ENCODE measurements at regions not wholly inside any gene's neighbourhood (a gene's known extent, or its start where the extent isn't known, plus 50 kb on each side); places are given as distances from the start of the nearest gene placed in this dataset.

DNA sequence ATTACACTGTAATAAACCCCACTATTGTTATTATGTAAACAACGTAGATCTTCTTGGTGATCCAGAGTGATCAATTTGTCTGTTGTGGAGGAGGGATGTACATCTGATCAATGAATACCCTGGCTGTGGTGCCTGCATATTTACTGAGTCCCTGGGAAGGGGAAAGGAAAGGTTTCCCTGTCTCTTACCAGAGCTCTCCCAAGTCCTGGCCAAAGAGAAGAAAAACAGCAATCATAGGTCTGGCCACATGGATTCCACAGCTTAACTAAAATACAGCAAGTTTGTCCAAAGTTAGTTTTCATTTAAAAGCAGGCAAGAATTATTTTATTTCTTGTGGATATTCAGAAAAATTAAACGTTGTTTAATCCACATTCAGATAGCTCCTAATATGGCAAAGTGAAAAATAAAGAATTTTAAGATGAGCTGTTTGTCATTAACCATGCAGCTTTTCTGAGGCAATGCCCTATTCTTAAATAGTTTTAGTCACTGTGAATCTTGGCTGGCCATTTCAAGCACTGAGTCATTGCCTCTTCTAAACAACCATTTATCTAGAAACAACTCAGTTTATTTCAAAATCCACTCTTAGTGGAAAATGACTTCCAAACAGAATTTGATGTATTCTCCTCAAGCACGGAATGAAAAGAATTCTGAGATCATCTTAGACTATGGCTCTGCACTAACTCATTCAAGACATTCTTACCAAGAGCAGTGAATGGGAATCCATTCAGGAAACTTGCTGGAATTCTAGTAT, 1004.4 kb upstream of the CDH2 start:
- peak; percentile 97 for DNase-seq

DNA sequence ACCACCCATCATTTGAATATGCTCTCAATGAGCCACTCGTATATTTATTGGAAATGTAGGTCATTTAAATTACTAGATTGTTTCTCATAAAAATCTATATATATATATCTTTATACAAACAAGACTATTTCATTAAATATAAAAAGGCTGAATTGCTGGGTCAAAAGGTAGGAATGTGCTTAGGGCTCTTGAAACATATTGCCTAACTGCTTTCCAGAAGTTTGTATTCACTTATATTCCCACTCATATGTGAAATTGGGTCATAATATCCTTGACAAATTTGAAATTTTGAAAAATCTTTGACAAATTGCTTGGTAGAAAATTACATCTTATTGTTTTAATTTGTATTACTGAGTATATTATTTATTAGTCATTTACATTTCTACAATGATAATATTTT, 999.8 kb upstream of the CDH2 start:
- no peak for DNase-seq

GRCh38 chr18:29174891-29175290, 998.0 kb upstream of the CDH2 start:
- no peak for DNase-seq

GRCh38 chr18:29172756-29173067, 995.8 kb upstream of the CDH2 start:
- no peak for DNase-seq

- peak; percentile 83 for DNase-seq
These were observed 995.2 kb upstream of the CDH2 start for GRCh38 chr18:29171892-29172755.

- no peak for DNase-seq
These were observed 992.7 kb upstream of the CDH2 start for GRCh38 chr18:29169599-29169998.

GRCh38 chr18:29164993-29165599, 988.2 kb upstream of the CDH2 start:
- DNase-seq: peak; percentile 95

DNA sequence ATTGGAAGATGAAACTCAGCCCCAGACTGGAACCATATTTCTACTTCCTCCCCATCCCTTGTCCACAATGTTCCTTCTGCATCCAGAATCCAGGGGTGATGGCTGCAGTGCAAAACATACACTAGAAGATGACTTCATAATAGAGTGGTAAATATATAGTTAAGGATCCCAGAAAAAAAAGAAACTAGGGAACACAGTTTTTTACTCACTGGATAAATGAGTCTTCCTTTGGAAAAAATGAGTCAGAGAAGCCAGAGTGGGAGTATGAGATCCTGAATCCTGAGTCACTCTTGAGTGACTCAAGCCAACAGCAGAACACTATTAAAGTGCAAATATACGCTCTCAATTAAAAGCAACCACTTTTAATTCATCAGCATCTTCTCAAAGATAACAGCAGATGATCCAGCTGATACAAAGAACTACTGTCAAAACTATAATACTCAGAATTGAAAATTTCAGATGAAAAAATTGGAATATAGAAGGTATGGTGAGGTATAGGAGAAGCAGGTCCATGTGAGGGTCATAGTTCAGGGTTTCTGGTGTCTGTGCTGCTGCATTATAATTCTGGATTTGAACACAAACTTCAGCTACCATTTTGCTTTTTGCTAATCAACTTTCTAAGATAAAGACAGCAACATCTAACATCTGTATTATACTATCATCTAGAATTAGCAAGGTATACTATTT, 987.2 kb upstream of the CDH2 start:
- DNase-seq: peak; percentile 97

DNA sequence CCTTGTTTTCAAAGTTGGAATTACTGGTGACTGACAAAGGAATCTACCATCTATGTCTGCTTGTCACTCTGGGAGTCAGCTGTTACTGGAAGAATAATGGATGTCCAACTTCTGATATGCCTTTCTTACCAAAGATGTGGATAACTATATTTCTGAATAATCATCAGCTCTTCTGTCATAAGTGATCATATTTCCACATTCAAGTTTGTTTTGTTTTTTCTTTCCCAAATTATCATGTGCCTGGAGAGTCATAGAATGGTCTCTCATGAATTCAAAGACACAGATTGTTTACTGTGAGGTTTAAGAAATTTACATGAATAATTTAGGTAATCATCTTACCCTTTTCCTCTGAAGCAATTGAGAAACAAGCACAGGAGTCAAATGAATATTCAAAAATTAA, 986.7 kb upstream of the CDH2 start:
- no peak for DNase-seq

GRCh38 chr18:29161429-29161828, 984.5 kb upstream of the CDH2 start:
- no peak for DNase-seq

DNA sequence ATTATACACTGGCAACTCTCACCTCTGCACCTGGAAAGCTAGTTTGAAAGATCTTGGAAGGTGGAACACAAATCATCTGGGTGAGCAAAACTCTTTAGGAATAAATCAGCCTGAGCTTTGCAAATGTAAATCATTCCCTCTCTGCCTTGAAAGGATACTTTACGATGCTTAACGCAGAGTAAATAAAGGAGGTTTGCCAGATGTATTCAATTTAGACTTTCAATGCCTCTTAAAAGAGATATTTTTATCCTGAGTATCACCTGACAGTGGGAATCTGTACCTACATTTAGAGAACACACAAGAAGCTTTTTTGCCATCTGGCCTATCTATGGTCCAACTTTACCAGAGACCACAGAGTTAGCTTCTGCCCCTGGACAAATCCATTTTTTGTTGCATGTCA, 983.2 kb upstream of the CDH2 start:
- peak; percentile 78 for DNase-seq

DNA sequence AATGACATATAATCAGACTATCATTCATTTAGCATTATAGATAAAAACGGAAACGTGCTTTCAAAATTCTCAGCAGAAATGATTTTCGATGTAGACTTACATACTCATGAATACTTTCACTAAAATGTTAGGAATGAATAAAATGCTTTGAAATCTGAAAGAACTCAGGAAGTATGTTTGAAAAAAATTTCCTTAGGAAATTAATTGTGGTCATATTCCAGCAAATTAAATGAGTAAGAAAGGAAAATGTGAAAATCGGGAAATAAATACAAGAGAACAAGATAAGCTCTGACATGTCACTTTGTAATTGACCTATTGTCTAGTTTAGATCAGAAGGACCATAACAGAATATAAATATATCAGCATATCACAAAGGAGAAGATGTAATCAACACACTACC, 981.0 kb upstream of the CDH2 start:
- no peak for DNase-seq

DNA sequence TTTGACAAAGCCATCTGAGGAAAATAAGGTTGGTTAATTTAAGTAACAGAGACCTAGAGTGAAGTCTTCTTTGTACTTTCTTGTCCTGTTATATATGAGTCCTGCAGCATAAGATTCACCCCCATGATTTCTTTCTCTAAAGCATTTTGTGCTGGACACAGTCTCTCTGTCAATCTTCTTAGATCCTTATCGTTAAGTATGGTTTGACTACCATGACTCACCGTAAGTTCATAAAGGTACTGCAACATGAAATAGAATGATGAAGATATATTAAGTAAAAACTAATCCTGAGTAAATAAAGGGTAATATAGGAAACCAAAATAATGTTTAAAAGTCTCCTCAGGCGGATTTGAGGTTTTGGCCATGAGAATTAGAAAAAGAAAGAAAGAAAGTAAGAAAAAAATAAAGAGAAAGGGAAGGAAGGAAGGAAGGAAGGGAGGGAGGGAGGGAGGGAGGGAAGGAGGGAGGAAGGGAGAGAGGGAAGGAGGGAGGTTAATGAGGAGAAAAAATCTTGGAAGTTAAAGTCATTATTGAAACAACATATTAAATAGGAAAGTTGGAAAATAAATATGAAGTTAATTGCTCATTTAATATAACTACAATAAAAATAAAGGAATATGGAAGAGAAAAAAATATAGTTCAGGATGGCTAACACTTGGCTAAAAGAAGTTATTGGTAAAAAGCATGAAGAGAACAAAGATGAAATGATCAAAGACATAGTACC, 980.3 kb upstream of the CDH2 start:
- no peak for DNase-seq

DNA sequence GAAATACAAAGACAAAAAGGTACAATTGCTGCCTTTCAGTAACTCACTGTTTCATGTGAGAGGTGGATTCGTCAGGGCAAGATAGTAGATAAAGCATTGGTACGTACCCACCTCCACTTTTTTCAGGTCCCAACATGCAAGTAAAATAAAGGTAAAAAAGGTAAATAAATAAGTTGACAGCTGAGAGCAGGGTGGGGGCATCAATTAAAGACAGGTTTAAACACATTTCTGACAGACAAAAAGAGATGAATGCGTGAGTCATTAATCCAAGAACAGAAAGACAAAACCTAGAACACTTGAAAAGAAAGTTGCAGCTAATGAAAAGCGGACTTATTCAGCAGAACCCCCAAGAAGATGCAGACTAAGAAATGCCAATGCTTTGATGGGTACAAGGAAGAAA, 979.6 kb upstream of the CDH2 start:
- no peak for DNase-seq

GRCh38 chr18:29154758-29155725, 978.1 kb upstream of the CDH2 start:
- DNase-seq: peak; percentile 97

DNA sequence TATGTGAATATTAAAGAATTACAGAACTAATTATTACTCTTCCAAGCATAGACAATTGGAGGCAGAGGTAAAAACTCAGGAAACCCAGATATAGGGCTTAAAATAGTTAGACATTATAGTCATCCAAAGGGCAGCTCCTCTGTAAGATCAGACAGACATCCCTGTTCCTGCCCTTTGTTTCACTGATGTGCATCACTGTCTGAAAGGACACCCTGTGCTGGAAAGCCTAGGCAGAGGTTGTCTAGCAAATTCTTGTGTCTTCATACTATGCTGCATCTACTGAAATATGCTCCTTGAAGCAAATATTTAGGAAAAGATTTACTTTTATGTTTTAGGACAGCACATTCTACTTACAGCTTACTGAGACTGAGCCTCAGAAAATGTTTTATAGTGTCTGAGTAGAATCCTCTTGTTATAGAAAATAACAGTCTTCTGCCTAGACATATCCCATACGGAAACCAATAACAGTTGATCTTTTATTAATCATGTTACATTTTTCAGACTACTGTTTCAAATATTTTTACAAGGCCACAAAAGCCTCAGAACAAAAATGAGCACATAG, 977.3 kb upstream of the CDH2 start:
- DNase-seq: peak; percentile 92

DNA sequence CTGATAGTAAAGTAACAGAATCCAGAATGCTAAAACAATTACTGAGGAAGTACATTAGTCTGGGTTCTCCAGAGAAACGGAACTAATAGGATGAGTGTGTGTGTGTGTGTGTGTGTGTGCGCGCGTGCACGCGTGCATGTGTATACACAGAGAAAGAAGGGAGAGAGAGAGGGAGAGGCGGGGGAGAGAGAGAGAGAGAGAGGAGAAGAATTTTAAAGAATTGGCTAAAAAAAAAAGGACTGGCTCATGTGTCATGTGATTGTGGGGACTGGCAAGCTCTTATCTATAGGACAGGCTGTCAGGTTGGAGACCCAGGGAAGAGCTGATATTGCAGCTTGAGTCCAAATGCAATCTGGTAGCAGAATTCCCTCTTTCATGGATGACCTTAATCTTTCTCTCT, 976.2 kb upstream of the CDH2 start:
- DNase-seq: no peak

DNA sequence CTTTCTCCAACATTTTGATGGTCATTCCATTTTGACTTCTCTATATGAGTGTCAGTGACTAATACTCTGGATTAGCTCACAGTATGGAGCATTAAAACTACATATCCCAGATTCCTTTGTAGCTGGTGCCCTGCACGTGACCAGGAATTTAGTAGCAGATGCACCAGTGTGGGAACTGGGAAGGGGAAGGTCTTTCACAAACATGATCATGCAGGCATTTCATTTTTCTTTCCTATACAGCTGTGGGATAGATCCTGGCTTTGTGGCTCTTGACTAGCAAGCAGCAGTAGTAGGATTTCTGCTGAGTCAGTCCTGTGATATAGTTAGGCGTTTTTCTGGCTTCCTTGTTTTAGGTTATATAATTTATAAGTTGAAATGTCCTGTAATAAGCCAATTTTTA, 971.0 kb upstream of the CDH2 start:
- DNase-seq: peak; percentile 87

DNA sequence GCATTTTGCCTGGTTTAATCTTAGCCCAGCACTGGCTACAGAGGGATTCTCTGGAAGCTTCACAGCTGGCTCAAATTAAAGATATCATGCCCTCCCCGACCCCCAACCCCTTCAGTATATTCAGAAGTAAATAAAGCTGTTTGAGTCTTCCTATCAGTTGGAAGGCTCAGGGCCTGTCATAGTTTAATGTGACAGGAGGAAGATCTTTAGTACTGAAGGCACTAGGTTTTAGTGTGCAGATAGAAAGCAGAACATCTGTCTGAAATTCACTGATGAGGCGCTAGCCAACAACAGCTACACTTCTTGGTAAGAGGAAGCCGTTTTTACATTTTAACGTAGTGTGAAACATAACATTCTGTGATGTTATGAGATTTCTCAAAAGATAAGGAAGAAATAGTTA, 969.1 kb upstream of the CDH2 start:
- no peak for DNase-seq

GRCh38 chr18:29140590-29140989, 963.7 kb upstream of the CDH2 start:
- no peak for DNase-seq
